ENCODE measurements at regions not wholly inside any gene's neighbourhood (a gene's known extent, or its start where the extent isn't known, plus 50 kb on each side); places are given as distances from the start of the nearest gene placed in this dataset.

DNA sequence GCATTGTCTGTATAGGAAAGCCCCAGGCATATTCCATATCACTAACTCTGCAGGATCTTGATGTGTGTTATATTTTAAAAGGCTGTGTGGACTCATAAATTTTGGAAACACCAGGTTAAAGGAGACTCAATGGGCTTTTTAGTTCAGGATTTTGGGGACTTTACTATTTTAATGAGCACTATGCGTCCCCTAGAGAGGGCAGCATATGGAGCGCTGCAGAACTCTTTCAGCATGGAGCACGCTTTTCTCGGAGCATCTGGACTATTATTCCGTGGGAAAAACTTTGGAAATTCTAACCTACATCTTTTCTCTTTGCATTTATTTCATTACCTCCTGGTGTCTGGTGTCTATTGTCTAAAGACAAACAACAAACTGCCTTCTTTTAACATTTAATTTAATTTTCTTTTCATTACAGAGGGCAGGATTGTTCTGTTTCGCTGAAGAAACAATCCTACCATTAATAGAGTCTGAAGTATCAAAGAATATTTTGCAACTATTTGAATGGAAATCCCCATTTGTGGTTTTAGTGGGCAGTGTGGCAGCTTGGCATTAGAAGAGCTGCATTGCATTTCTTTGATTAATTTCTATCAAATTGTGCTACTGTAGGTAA is 399.9 kb upstream of the HSF2 start:
- DNase-seq (ENCODE audit: low read depth in 1 of 2, low spot score in 1 of 2) = no peak
- H3K4me1 ChIP-seq = no peaks in the 10 kb centered on the region
- 67% methylated on average over 6 of the region's 6 CpGs for WGBS (ENCODE audit: missing lambda C conversion rate)
- no peak overlapping the region for H3K27ac ChIP-seq
- ChIA-PET POLR2A (no interaction called here), CTCF (no interaction called here)
- FAIRE-seq = no peak
- no peaks in the 10 kb centered on the region for H3K9me3 ChIP-seq
- H3K4me3 ChIP-seq = no peak overlapping the region
- TF ChIP-seq FOSB (CRISPR knock-in tag; IDR thresholded peaks at IDR 0.05) = no peak
- TF ChIP-seq EHF (CRISPR knock-in tag; IDR thresholded peaks at IDR 0.05) = no peak
- no peak for TF ChIP-seq ESRRA (IDR thresholded peaks at IDR 0.05; ENCODE audit: borderline replicate concordance, low read length)
- no peak for TF ChIP-seq JUN (IDR thresholded peaks at IDR 0.05)
- no peak for TF ChIP-seq ZNF302 (CRISPR knock-in tag; IDR thresholded peaks at IDR 0.05)
- TF ChIP-seq CTCF (IDR thresholded peaks at IDR 0.05) = no peak
- TF ChIP-seq CHD4 (IDR thresholded peaks at IDR 0.05; ENCODE audit: borderline replicate concordance) = no peak
- no peak for TF ChIP-seq PHF8 (IDR thresholded peaks at IDR 0.05; ENCODE audit: borderline replicate concordance, low read depth)
- no peak for TF ChIP-seq SMC3 (IDR thresholded peaks at IDR 0.05)
- TF ChIP-seq RAD21 (conservative IDR thresholded peaks at IDR 0.05 in 1 of 2, IDR thresholded peaks at IDR 0.05 in 1 of 2) = no peak
- TF ChIP-seq REST (IDR thresholded peaks at IDR 0.05) = no peak
- H3K4me2 ChIP-seq = no peak overlapping the region
- no peak for ATAC-seq

GRCh38 chr6:122005661-122006060 is 393.8 kb upstream of the HSF2 start:
- Histone ChIP-seq H3K4me1 (no peaks in the 10 kb centered on the region), H3K4me2 (no peak overlapping the region), H3K4me3 (no peak overlapping the region), H3K9me3 (no peaks in the 10 kb centered on the region), H3K27ac (no peak overlapping the region)
- DNase-seq (ENCODE audit: low read depth in 1 of 2, low spot score in 1 of 2) (no peak), ATAC-seq (no peak), FAIRE-seq (no peak)
- TF ChIP-seq CTCF (IDR thresholded peaks at IDR 0.05) (no peak), FOXS1 (CRISPR knock-in tag; IDR thresholded peaks at IDR 0.05) (no peak), GATA3 (IDR thresholded peaks at IDR 0.05; ENCODE audit: borderline replicate concordance) (no peak), EHMT2 (IDR thresholded peaks at IDR 0.05; ENCODE audit: low read depth) (no peak), RCOR1 (IDR thresholded peaks at IDR 0.05; ENCODE audit: low read depth, low read length) (no peak), ZSCAN20 (CRISPR knock-in tag; IDR thresholded peaks at IDR 0.05) (no peak), POLR2A (IDR thresholded peaks at IDR 0.05; ENCODE audit: low read length) (no peak), TFCP2L1 (CRISPR knock-in tag; IDR thresholded peaks at IDR 0.05) (no peak), HOXB13 (CRISPR knock-in tag; IDR thresholded peaks at IDR 0.05; ENCODE audit: low read depth) (no peak), ZNF302 (CRISPR knock-in tag; IDR thresholded peaks at IDR 0.05) (no peak), KDM5A (IDR thresholded peaks at IDR 0.05) (no peak)
- POLR2A ChIA-PET = no interaction called here
- WGBS (ENCODE audit: missing lambda C conversion rate) = 21% methylated on average over 3 of the region's 3 CpGs
- CTCF ChIA-PET = no interaction called here

Measured in A549 (cell line).